ENCODE measurements at regions not wholly inside any gene's neighbourhood (a gene's known extent, or its start where the extent isn't known, plus 50 kb on each side); places are given as distances from the start of the nearest gene placed in this dataset.

- TF ChIP-seq CTCF (IDR thresholded peaks at IDR 0.05), result no peak
Measured at GRCh38 chr6:7004581-7005297, 103.0 kb upstream of the RREB1 start.

GRCh38 chr6:7006515-7007191 is 101.1 kb upstream of the RREB1 start:
- no peak for TF ChIP-seq CTCF (IDR thresholded peaks at IDR 0.05)

- TF ChIP-seq CTCF (IDR thresholded peaks at IDR 0.05), result no peak
Measured at GRCh38 chr6:7008451-7008988, 99.2 kb upstream of the RREB1 start.

GRCh38 chr6:7016226-7016625 is 91.5 kb upstream of the RREB1 start:
- TF ChIP-seq CTCF (IDR thresholded peaks at IDR 0.05), result no peak

- TF ChIP-seq CTCF (IDR thresholded peaks at IDR 0.05), result no peak
Measured at GRCh38 chr6:7021301-7021700, 86.5 kb upstream of the RREB1 start.

- no peak for TF ChIP-seq CTCF (IDR thresholded peaks at IDR 0.05)
Measured at GRCh38 chr6:7025861-7026260, 81.9 kb upstream of the RREB1 start.

- TF ChIP-seq CTCF (IDR thresholded peaks at IDR 0.05), result no peak
Measured at GRCh38 chr6:7033202-7033601, 74.6 kb upstream of the RREB1 start.
